HG03457 (cell line): ENCODE measurements at regions not wholly inside any gene's neighbourhood (a gene's known extent, or its start where the extent isn't known, plus 50 kb on each side); places are given as distances from the start of the nearest gene placed in this dataset.

Experiments used
- ATAC-seq: cut with Tn5 transposase; IDR thresholded peaks from one replicate; pipeline ENCODE4 v1.9.1; 2021; ENCODE audit warnings: moderate number of reproducible peaks; ENCODE audit not compliant: unreplicated experiment

DNA sequence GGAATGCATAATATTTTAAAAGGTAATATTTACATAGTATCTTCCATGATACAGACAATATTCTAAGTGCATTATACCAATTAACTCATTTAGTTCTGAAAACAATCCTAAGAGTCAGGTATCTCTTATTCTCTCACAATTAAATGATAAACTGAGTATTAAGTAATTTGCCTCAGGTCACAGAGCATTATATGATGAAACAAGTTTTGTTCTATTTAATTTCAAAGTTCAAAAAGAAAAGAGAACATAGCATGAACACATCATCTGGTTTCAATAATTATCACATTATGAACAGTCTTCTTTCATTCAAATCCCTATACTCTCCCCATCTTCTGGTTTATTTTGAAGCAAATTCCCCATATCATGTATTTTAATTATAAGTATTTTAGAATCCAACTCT lies 927.5 kb downstream of the ADGRL2 start:
- ATAC-seq, result no peak

DNA sequence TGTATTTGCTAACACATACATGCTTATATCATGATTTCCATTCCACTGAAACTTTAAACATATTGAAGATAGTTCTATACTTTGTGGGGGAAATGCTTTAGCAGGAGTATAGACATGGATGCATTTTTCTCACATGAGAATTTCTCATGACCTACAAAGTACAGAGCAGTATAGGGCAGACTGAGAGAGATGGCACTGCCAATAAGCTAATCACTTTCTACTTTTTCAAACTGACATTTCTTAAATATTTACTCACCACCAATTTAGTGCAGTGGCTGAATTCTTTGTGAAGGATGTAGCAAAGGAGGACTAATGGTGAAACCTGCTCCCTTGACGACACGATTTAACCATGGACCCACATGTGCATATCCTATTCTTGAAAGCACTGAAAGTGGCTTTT lies 923.5 kb downstream of the ADGRL2 start:
- no peak for ATAC-seq

- no peak for ATAC-seq
Observed at GRCh38 chr1:82722608-82723007, 921.9 kb downstream of the ADGRL2 start.

GRCh38 chr1:82721702-82722101 lies 921.0 kb downstream of the ADGRL2 start:
- ATAC-seq, result no peak

- ATAC-seq, result no peak
Observed at GRCh38 chr1:82718719-82719419, 918.1 kb downstream of the ADGRL2 start.

- ATAC-seq, result no peak
Observed at GRCh38 chr1:82710091-82710490, 909.4 kb downstream of the ADGRL2 start.

DNA sequence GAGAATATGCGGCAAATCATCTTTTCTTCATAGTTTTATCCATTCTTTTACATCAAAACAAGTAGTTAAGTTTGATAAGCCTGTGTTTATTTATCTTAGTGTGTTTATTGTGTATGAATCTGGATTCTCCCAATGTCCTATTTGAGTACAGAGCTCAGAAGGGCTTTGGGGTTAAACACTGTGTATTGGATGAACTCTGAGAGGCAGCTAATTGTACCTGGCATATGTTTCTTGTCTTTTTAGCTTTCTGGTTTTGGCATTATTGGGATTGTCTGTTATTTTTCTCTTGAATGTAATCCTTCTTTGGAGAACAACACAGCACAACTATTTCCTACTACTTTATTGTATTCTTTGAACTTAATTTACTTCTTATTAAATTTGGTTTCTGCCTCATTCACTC lies 906.9 kb downstream of the ADGRL2 start:
- ATAC-seq, result no peak

GRCh38 chr1:82706741-82707140 lies 906.0 kb downstream of the ADGRL2 start:
- ATAC-seq, result no peak

DNA sequence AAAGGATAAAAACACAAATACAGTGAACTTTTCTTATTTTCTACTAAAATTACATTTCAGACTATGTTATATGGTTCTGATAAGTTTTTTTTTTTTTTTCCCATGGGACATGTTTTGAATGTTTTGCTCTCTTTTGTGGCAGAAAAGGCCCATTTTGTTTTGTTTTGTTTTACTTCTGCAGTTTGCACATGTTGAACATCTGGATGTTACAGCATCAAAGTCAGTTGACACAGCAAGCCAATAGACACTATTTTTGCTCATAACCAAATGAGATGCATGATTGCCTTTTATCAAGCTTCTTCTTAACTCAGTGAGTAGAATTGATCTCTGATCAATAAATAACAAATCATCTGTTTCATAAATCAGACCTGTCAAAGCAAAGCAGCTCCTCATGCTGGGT lies 904.2 kb downstream of the ADGRL2 start:
- no peak for ATAC-seq

GRCh38 chr1:82704393-82704792 lies 903.7 kb downstream of the ADGRL2 start:
- no peak for ATAC-seq

DNA sequence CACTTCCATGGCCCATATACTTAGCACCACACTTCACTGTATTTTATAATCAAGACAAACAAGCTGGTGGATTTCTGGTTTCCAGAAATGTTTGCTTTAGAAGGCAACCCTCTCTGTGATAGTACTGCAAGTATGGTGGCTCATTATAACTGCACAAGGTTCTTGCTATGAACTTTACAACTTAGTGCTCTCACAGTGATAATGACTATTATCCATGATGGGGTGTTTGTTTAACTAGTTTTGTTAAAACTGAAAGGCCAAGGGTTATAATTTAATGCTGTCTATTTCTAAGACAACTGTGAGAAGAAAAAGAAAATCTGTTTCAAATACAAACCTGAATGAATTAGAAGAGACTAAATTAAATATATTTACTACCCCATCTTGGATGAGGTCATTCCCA lies 903.2 kb downstream of the ADGRL2 start:
- no peak for ATAC-seq

DNA sequence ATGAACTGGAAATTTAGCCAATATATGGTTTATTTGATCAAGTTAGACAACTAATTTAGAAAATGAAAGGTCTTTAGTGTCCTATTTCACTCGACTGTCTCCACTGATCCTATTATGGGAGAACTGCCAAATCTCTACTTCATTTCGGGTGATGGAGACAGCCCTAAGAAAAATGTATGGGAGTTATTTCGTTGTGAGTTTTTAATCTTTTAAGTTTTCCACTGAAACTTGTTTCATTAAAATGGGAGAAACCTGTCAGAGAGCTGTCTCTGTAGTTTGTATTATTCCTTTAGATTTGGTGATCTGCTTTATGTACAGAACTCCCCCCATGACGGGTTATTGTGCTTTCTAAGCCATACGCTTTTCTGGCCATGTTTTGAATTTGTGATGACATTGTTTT lies 899.7 kb downstream of the ADGRL2 start:
- no peak for ATAC-seq

GRCh38 chr1:82697965-82698364 lies 897.2 kb downstream of the ADGRL2 start:
- no peak for ATAC-seq

- no peak for ATAC-seq
Observed at GRCh38 chr1:82695443-82695842, 894.7 kb downstream of the ADGRL2 start.

GRCh38 chr1:82690411-82690810 lies 889.7 kb downstream of the ADGRL2 start:
- no peak for ATAC-seq

- no peak for ATAC-seq
Observed at GRCh38 chr1:82689217-82689616, 888.5 kb downstream of the ADGRL2 start.

GRCh38 chr1:82686774-82687173 lies 886.0 kb downstream of the ADGRL2 start:
- ATAC-seq, result no peak

DNA sequence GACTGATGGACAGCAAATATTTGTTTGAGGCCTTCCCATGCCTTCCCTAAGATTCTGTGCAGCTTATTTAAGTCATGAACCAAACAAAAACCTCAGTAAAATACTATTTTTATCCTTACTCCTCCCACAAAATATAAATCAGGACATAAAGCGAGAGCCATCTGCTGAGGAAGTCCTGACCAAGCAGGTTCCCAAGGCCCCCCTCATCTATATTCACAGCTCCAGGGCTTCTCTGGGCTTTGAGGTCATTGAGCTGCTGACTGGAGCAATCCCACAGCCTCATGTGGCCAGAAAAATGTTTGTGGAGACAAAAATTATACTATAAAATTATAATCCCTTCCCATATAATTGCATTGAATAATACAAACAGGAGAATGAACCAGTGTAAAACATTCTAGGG lies 846.2 kb downstream of the ADGRL2 start:
- no peak for ATAC-seq

- ATAC-seq, result no peak
Observed at GRCh38 chr1:82646336-82646735, 845.6 kb downstream of the ADGRL2 start.

DNA sequence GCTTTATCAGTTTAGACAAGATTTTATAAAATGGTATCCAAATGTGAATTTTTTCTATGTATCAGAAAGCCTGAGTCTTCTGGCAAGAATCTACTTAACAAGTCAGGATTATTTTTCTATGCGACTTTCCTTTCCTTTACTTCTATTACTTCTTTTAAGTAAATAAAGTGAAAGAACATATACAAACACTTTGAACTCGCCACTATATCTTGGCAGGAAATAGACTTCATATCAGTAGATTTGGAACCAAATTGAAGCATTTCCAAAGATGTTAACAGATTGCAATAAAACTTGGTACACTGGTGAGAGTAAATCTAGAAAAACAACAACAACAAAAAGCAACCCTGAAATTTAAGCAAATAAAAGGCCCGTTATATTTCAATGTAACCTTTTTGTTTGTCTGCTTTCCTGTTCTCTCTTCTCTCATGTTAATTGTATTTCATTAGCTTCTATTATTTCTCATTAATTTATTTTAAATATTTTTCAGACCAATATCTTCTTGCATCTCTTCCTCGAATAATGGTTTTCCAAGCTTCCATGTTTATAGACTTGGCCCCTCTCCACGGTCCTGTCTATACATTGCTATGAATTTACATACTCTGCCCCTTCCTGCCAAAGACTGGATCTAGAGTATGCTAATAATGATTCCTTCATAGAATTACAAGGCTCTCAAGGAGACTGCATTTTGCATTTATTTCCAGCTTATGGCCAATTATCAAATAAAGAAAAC lies 843.6 kb downstream of the ADGRL2 start:
- no peak for ATAC-seq

DNA sequence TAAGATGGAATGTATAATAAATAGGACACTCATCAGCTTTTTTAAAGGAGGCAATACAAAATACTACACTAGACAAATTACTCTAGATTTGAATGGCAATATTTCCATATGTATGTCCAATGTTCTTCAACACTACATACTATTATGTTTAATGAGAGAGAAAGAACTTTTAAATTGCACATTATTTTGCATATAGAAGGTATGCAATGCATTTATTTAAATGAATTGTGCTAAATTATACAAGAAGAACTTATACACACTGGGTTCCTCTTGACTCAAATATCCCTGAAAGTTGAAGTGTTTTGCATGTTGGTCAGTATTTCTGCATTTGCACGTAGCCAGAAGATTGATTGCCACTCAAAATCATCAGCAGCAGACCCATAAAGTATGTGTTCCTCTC lies 839.6 kb downstream of the ADGRL2 start:
- no peak for ATAC-seq

DNA sequence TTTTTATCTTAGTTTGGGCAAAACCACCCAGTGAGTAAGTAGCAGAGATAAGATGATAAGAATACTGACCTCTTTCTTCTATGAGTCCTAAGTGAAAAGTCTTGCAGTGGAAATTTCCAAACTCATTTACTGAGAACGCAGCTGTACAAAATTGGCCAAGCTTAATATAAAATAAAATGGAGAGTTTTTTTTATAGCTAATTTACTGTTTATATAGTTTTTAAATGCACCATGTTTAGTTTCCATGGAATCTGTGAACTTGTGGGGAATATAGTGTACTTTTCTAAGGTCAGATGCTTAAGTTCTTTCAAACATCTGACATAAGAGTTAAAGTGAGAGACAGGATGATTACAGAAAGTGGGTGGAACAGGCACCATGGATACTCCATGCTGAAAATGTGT lies 833.5 kb downstream of the ADGRL2 start:
- no peak for ATAC-seq

- ATAC-seq, result no peak
Observed at GRCh38 chr1:82632155-82632554, 831.4 kb downstream of the ADGRL2 start.
